Ammon's horn (tissue), 1 donor: ENCODE measurements at regions not wholly inside any gene's neighbourhood (a gene's known extent, or its start where the extent isn't known, plus 50 kb on each side); places are given as distances from the start of the nearest gene placed in this dataset.
"Not testable (repeated sequence)": the region's sequence is repeated elsewhere in the genome, so short reads cannot be mapped to it uniquely, and the experiment has no call there.

Experiments
- DNase-seq: peaks from one replicate; pipeline ENCODE4 v3.0.0-alpha.2; 2016; ENCODE audit warnings: low spot score

GRCh38 chr9:101858026-101858425 is 119.6 kb upstream of the GRIN3A start:
- no peak for DNase-seq

- no peak for DNase-seq
Measured at GRCh38 chr9:101849102-101849707, 110.8 kb upstream of the GRIN3A start.

- no peak for DNase-seq
Measured at GRCh38 chr9:101848485-101848919, 110.1 kb upstream of the GRIN3A start.

GRCh38 chr9:101846161-101846560 is 107.7 kb upstream of the GRIN3A start:
- DNase-seq = no peak

GRCh38 chr9:101840694-101841188 is 102.3 kb upstream of the GRIN3A start:
- DNase-seq = no peak

GRCh38 chr9:101838988-101839387 is 100.5 kb upstream of the GRIN3A start:
- DNase-seq = not testable (repeated sequence)

GRCh38 chr9:101836021-101836420 is 97.6 kb upstream of the GRIN3A start:
- no peak for DNase-seq

GRCh38 chr9:101832486-101832885 is 94.0 kb upstream of the GRIN3A start:
- no peak for DNase-seq

GRCh38 chr9:101821450-101821849 is 83.0 kb upstream of the GRIN3A start:
- not testable (repeated sequence) for DNase-seq

GRCh38 chr9:101820983-101821382 is 82.5 kb upstream of the GRIN3A start:
- DNase-seq = not testable (repeated sequence)

GRCh38 chr9:101814064-101814463 is 75.6 kb upstream of the GRIN3A start:
- no peak for DNase-seq

- not testable (repeated sequence) for DNase-seq
Measured at GRCh38 chr9:101807879-101808278, 69.4 kb upstream of the GRIN3A start.

- no peak for DNase-seq
Measured at GRCh38 chr9:101796044-101796443, 57.6 kb upstream of the GRIN3A start.

GRCh38 chr9:101795147-101795546 is 56.7 kb upstream of the GRIN3A start:
- DNase-seq = no peak

GRCh38 chr9:101792475-101792874 is 54.0 kb upstream of the GRIN3A start:
- DNase-seq = no peak

GRCh38 chr9:101791938-101792337 is 53.5 kb upstream of the GRIN3A start:
- peak; percentile 41 for DNase-seq

- DNase-seq = no peak
Measured at GRCh38 chr9:101791533-101791932, 53.1 kb upstream of the GRIN3A start.
